ENCODE measurements at regions not wholly inside any gene's neighbourhood (a gene's known extent, or its start where the extent isn't known, plus 50 kb on each side); places are given as distances from the start of the nearest gene placed in this dataset.
A peak's percentile ranks its signal among the peaks of the same experiment; 100 is the strongest.

- TF ChIP-seq CTCF (IDR thresholded peaks at IDR 0.05) = no peak
- TF ChIP-seq EP300 (IDR thresholded peaks at IDR 0.05) = no peak
- no peak for TF ChIP-seq POLR2AphosphoS5 (IDR thresholded peaks at IDR 0.05)
- 85 to 96% methylated on average over 2 of the region's 2 CpGs for WGBS, 2 donors (ENCODE audit: low coverage in 1 of 2)
- Histone ChIP-seq H3K9me3 (no peaks in the 10 kb centered on the region), H3K4me3 (no peak overlapping the region), H3K4me1 (peaks cover 0 to 8% (median 0%) of the 10 kb centered on the region in 3 donors), H3K27ac (no peak overlapping the region), H3K36me3 (no peaks in the 10 kb centered on the region), H3K27me3 (no peaks in the 10 kb centered on the region)
- no peak for ATAC-seq
These were observed 130.5 kb upstream of the MAN1A1 start for GRCh38 chr6:119479860-119480655.

- no peaks in the 10 kb centered on the region for H3K27me3 ChIP-seq
- TF ChIP-seq POLR2AphosphoS5 (IDR thresholded peaks at IDR 0.05) (no peak), EP300 (IDR thresholded peaks at IDR 0.05) (no peak), POLR2A (IDR thresholded peaks at IDR 0.05) (no peak), CTCF (IDR thresholded peaks at IDR 0.05) (no peak)
- peak overlapping the region in 1 of 4 donors; percentile 5 for H3K27ac ChIP-seq
- peaks cover 0 to 4% (median 0%) of the 10 kb centered on the region in 3 donors for H3K9me3 ChIP-seq
- no peaks in the 10 kb centered on the region for H3K36me3 ChIP-seq
- peaks cover 0 to 8% (median 0%) of the 10 kb centered on the region in 3 donors for H3K4me1 ChIP-seq
- 31 to 50% methylated on average over 4 of the region's 4 CpGs for WGBS, 2 donors (ENCODE audit: low coverage in 1 of 2)
- H3K4me3 ChIP-seq = no peak overlapping the region
- no peak for ATAC-seq
These were observed 127.0 kb upstream of the MAN1A1 start for GRCh38 chr6:119476554-119476953.

GRCh38 chr6:119476024-119476423, 126.5 kb upstream of the MAN1A1 start:
- H3K4me1 ChIP-seq = peaks cover 0 to 8% (median 0%) of the 10 kb centered on the region in 3 donors
- no peaks in the 10 kb centered on the region for H3K36me3 ChIP-seq
- peaks cover 0 to 4% (median 0%) of the 10 kb centered on the region in 3 donors for H3K9me3 ChIP-seq
- WGBS, 2 donors (ENCODE audit: low coverage in 1 of 2) = 18 to 70% methylated on average over 2 of the region's 2 CpGs
- no peak overlapping the region for H3K4me3 ChIP-seq
- TF ChIP-seq POLR2AphosphoS5 (IDR thresholded peaks at IDR 0.05) (no peak), EP300 (IDR thresholded peaks at IDR 0.05) (no peak), CTCF (IDR thresholded peaks at IDR 0.05) (no peak), POLR2A (IDR thresholded peaks at IDR 0.05) (no peak)
- peak overlapping the region in 1 of 4 donors; percentile 5 for H3K27ac ChIP-seq
- H3K27me3 ChIP-seq = no peaks in the 10 kb centered on the region
- ATAC-seq = no peak

- peaks cover 0 to 3% (median 0%) of the 10 kb centered on the region in 3 donors for H3K4me1 ChIP-seq
- H3K36me3 ChIP-seq = no peaks in the 10 kb centered on the region
- H3K9me3 ChIP-seq = peaks cover 0 to 8% (median 0%) of the 10 kb centered on the region in 3 donors
- no peak overlapping the region for H3K4me3 ChIP-seq
- no peaks in the 10 kb centered on the region for H3K27me3 ChIP-seq
- H3K27ac ChIP-seq = no peak overlapping the region
- TF ChIP-seq POLR2A (IDR thresholded peaks at IDR 0.05) = no peak
- TF ChIP-seq CTCF (IDR thresholded peaks at IDR 0.05) = no peak
- TF ChIP-seq EP300 (IDR thresholded peaks at IDR 0.05) = no peak
- TF ChIP-seq POLR2AphosphoS5 (IDR thresholded peaks at IDR 0.05) = no peak
- no peak for ATAC-seq
- 57 to 86% methylated on average over 1 to 2 of the region's 3 CpGs for WGBS, 2 donors (ENCODE audit: low coverage in 1 of 2)
These were observed 121.5 kb upstream of the MAN1A1 start for GRCh38 chr6:119470893-119471542.

Measured in gastroesophageal sphincter (tissue), 4 donors.